GM18507 (cell line): ENCODE measurements at regions not wholly inside any gene's neighbourhood (a gene's known extent, or its start where the extent isn't known, plus 50 kb on each side); places are given as distances from the start of the nearest gene placed in this dataset.

ENCODE experiments used
- DNase-seq: peaks from one replicate; pipeline ENCODE4 v3.0.0; 2011; ENCODE audit warnings: low read depth; ENCODE audit not compliant: insufficient read length; ENCODE audit errors: extremely low spot score
- FAIRE-seq: peaks from 2 replicates; lab custom pipeline; 2011; peaks lifted over from hg19 to GRCh38; lab: Jason Lieb, UNC

- FAIRE-seq: no peak
- no peak for DNase-seq
These were observed 167.3 kb upstream of the HS6ST1 start for GRCh38 chr2:128485761-128486639.

- FAIRE-seq: no peak
- no peak for DNase-seq
These were observed 168.1 kb upstream of the HS6ST1 start for GRCh38 chr2:128486640-128487375.

- DNase-seq (no peak), FAIRE-seq (no peak)
These were observed 169.2 kb upstream of the HS6ST1 start for GRCh38 chr2:128487650-128488387.

- FAIRE-seq: no peak
- DNase-seq: no peak
These were observed 169.8 kb upstream of the HS6ST1 start for GRCh38 chr2:128488434-128488833.

GRCh38 chr2:128489526-128490273, 171.0 kb upstream of the HS6ST1 start:
- DNase-seq: no peak
- FAIRE-seq: no peak

GRCh38 chr2:128490321-128490720, 171.7 kb upstream of the HS6ST1 start:
- no peak for FAIRE-seq
- DNase-seq: no peak

- DNase-seq (no peak), FAIRE-seq (no peak)
These were observed 172.4 kb upstream of the HS6ST1 start for GRCh38 chr2:128490881-128491691.

GRCh38 chr2:128491692-128492244, 173.1 kb upstream of the HS6ST1 start:
- no peak for DNase-seq
- FAIRE-seq: no peak

GRCh38 chr2:128492966-128493811, 174.5 kb upstream of the HS6ST1 start:
- DNase-seq (no peak), FAIRE-seq (no peak)

GRCh38 chr2:128493880-128494279, 175.2 kb upstream of the HS6ST1 start:
- no peak for FAIRE-seq
- no peak for DNase-seq

- DNase-seq: no peak
- FAIRE-seq: no peak
These were observed 175.6 kb upstream of the HS6ST1 start for GRCh38 chr2:128494307-128494639.

GRCh38 chr2:128494640-128495321, 176.1 kb upstream of the HS6ST1 start:
- FAIRE-seq: no peak
- DNase-seq: no peak

- DNase-seq (no peak), FAIRE-seq (no peak)
These were observed 177.4 kb upstream of the HS6ST1 start for GRCh38 chr2:128495996-128496547.

GRCh38 chr2:128496700-128497099, 178.0 kb upstream of the HS6ST1 start:
- no peak for DNase-seq
- no peak for FAIRE-seq

GRCh38 chr2:128497461-128497860, 178.8 kb upstream of the HS6ST1 start:
- FAIRE-seq (no peak), DNase-seq (no peak)

GRCh38 chr2:128498086-128498485, 179.4 kb upstream of the HS6ST1 start:
- FAIRE-seq (no peak), DNase-seq (no peak)

- FAIRE-seq (no peak), DNase-seq (no peak)
These were observed 179.9 kb upstream of the HS6ST1 start for GRCh38 chr2:128498589-128498988.
